Neural progenitor cell (in vitro differentiated cells): ENCODE measurements at regions not wholly inside any gene's neighbourhood (a gene's known extent, or its start where the extent isn't known, plus 50 kb on each side); places are given as distances from the start of the nearest gene placed in this dataset.

Experiments used
- CTCF ChIP-seq: fragments of 200-600 bp; sonication (generic); IDR thresholded peaks from 2 replicates; pipeline ENCODE4 v1.5.1; 2017; ENCODE audit warnings: antibody characterized with exemption, mild to moderate bottlenecking
- EZH2phosphoT487 ChIP-seq: fragments of 200-600 bp; sonication (generic); IDR thresholded peaks from 2 replicates; pipeline ENCODE4 v1.6.1; 2017; ENCODE audit warnings: antibody characterized with exemption

GRCh38 chr3:193850084-193850619, 257.1 kb downstream of the OPA1 start:
- TF ChIP-seq CTCF (no peak), EZH2phosphoT487 (no peak)
